Activated gamma-delta T cell treated with anti-CD3 and anti-CD28 coated beads, Interleukin-2, amount 50 U/mL, for 16 hours (primary cell): ENCODE measurements at regions not wholly inside any gene's neighbourhood (a gene's known extent, or its start where the extent isn't known, plus 50 kb on each side); places are given as distances from the start of the nearest gene placed in this dataset.

ENCODE experiments used
- DNase-seq: peaks from one replicate; pipeline ENCODE4 v3.0.0-alpha.2; 2020; ENCODE audit warnings: low read depth

DNA sequence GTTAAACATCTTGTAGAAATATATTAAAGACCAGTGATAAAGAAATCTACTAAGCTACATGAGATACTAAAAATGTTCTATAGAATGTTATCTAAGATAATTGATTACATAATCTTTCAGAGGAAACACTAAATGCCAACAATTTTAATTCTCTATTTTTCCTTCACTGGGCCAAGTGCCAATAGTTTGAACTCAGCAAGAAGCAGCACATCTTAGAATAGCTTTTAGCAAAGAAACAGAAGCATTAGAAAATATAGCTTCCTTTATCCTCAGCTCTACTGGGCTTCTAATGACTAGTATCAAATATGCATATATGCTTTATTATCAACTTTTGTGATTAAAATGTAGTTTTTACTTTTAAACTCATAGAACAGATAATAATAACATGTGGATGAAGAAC lies 461.4 kb upstream of the USP15 start:
- DNase-seq: no peak

DNA sequence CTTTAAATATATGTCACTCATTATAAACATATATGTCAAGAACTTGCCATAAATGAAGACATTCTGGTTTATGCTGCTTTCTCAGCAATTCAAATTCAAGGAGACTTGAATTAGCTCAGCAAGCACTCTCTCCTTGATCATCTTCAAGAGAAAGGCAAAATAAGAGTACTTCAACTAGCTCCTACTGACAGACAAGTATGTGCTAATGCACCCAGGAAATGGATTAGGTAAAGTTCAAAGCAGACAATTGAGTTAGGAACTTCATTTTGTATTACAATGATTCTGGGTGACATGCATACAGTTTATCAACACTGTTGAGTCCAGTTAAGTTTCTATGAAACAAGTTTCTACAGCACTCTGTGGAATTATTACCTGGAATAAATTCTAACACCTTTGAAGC lies 455.9 kb upstream of the USP15 start:
- no peak for DNase-seq

- no peak for DNase-seq
These were observed 451.3 kb upstream of the USP15 start for GRCh38 chr12:61808856-61809255.

DNA sequence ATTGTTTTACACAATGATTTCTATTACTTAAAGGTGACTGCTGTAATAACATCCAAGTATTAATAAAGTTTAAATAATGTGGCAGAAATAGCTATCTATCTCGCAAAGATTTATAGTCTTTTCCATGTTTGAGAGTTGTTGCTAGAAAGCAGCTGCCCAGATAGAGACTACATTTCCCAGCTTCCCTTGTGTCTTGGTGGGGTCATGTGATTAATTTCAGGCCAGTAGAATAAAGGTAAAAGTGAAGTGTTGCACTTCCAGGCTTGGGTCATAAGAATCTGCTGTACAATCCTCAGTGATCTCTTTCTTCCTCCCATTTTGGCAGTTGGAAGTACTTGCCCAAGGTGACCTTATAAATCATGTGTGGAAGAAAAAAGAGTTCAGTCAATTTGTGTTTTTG lies 449.7 kb upstream of the USP15 start:
- DNase-seq: no peak

DNA sequence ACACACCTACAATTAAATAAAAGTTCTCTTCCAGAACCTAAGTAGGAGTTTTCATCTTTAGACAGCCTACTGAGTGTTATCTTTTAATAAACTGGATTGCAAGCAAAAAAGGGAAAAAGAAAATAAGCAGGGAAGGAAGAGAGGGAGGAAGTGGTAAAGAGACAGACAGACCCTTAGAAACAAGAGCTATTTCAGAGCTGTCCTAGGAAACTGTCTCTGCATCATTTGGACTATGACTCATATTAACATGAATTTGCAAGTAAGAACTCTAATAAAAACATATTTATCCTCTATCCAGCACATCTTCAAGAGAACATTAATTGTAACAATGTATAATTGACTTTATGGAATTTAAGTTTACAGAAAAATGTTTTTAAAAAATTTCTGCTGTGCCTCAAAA lies 438.8 kb upstream of the USP15 start:
- DNase-seq: no peak

- no peak for DNase-seq
These were observed 437.1 kb upstream of the USP15 start for GRCh38 chr12:61823102-61823501.

- DNase-seq: no peak
These were observed 413.4 kb upstream of the USP15 start for GRCh38 chr12:61846765-61847164.

DNA sequence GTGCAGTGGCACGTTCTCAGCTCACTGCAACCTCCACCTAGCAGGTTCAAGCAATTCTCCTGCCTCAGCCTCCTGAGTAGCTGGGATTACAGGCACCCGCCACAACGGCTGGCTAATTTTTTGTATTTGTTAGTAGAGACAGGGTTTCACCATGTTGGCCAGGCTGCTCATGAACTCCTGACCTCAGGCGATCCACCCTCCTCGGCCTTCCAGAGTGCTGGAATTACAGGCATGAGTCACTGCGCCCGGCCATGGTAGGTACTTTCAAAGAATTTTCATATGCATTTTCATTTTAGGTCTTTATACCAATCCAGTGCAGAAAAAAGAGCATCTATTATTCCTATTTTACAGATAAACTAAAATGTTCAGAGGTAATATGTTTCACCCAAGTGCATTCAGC lies 411.3 kb upstream of the USP15 start:
- DNase-seq: no peak

- no peak for DNase-seq
These were observed 406.3 kb upstream of the USP15 start for GRCh38 chr12:61853945-61854344.

DNA sequence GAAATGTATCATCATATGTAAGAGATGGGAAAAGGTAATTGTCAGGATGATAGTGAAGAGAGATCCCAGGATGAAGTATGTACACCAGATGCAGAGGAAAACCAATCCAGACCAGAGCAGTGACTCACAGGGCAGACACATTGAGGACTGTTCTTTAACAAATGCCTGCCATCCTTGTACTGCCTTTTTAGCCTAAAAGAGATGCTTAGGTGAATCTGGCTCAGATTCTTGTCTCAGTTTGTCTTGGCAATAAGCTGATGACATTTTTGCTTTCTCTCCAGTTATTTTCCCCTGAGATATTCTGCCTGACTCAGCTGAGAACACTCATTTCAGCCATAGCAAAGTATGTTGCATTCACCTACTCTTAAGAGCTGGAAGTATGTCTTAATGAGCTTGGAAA lies 405.3 kb upstream of the USP15 start:
- DNase-seq: no peak

GRCh38 chr12:61857968-61858367 lies 402.2 kb upstream of the USP15 start:
- no peak for DNase-seq

DNA sequence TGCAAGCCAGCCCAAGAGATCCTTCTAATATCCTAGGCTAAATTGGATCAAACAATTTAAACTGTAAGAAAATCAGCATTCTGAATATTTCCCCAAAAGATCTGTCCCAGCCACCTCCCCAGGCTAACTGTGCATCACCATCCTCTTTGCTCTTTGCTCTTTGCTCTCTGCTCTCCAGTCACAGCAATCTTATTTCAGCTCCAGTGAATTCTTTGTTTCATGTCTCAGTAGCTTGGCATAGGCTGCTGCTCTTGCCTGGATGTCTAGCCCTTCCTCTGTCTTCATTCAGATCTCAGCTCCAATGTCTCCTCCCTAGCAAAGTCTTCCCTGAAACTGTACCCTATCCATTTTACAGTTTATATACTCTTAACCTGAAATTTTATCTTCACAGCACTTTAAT lies 399.8 kb upstream of the USP15 start:
- DNase-seq: no peak

DNA sequence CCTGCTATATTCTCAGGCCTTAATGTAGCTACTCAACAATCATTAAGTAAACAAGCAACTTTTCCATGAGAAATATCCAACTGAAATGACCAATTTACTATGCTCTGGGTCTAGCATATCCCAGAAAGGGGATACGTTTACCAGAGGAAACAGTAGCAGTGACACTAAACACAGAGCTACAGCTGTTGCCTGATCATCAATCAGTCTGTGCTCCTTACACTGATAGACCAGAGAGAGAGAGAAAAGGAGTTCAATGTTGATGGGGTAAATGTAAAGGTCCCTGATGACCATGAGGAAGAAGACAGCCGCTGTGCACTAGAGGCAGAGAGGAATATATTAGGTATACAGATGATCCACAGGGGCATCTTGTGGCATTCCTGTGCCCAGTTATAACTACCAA lies 397.2 kb upstream of the USP15 start:
- no peak for DNase-seq

DNA sequence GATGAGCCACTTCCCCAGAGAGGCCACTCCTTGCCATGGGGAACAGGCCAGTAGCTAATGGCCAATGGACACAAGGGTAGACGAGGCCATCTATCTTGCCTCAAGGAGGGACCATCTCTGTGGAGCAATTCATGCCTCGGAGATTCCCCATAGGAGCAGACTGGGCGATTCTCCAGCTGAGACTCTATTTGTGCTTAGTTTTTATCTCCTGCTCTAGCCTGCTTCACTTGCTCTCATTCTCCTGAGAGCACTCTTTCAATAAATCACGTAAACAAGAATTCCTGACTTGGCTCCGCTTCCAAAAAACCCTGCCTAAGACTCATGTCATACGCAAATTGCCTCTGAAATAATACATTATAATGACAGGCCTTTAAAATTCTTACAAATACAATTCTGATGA lies 396.4 kb upstream of the USP15 start:
- DNase-seq: no peak

DNA sequence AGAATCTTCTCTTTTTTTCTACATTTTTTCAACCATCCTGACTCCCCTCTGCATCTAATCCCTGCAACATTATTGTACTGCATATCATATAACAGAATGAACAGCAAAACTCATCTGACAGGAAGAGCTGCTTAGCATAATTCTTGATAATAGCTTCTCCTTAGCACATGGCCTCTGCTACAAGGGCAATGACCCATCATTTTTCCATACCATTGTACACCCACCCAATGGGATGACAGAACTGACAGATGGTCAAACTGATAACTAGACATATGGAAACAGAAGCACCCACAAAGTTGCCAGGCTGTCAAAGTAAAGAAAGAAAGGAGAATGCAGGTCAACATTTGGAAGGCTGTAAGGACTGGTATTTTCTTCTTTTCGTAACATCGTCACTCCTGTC lies 390.4 kb upstream of the USP15 start:
- no peak for DNase-seq

DNA sequence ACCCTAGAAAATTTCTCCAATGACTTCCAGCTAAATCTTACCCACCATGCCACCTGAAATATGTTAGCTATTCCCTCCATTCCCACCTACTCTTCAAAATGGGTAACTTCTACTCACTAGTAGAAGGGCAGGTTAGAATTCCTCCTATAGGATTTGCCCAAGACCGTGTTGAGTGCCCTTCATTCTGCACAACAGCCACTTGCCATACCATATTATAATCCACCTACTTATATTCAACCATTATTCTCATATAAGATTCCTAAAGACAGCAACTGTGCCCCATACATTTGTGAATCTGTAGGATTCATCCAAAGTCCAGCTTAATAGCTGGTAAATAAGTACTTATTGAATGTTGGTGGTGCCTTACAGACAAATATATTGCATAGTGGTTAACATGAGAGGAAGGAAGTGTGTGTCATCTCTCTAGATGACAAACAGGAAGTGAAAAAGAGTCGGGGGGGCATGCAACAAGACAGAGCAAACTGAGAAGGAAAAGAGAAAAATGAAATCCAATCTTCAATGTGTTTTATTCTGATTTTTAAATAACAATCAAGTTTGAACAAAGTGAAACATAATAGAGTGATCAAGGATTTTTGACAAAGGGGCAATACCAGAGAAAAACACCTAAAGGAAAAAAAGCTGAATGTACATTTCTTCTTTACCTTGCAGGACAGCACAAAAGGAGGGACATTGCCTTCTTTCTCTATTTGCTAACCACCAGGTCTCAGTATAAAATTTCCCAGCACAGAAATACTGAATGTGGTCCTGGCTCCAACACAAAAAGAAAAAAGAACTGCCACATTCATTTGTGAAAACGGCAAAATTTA lies 389.3 kb upstream of the USP15 start:
- no peak for DNase-seq

- DNase-seq: no peak
These were observed 388.8 kb upstream of the USP15 start for GRCh38 chr12:61871485-61871810.

- DNase-seq: no peak
These were observed 381.0 kb upstream of the USP15 start for GRCh38 chr12:61879229-61879628.

GRCh38 chr12:61880186-61880585 lies 380.0 kb upstream of the USP15 start:
- no peak for DNase-seq

DNA sequence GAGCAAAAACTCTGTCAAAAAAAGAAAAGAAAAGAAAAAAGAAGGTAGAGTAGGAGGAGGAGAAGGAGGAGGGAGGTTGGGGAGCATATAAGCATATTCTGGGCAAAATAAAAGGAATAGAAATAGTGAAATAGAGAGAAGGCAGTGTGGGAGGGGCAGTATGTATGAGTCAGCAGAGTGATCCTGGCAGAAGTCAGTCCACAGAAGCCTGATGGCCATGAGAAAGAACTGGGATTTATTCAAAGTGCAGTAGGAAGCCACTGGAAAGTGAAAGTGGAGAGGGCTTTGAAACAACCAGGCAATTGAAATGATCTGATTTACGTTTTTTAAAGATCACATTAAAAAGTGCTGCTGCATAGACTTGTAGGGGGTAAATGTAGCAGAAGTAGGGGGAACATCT lies 368.6 kb upstream of the USP15 start:
- DNase-seq: no peak

DNA sequence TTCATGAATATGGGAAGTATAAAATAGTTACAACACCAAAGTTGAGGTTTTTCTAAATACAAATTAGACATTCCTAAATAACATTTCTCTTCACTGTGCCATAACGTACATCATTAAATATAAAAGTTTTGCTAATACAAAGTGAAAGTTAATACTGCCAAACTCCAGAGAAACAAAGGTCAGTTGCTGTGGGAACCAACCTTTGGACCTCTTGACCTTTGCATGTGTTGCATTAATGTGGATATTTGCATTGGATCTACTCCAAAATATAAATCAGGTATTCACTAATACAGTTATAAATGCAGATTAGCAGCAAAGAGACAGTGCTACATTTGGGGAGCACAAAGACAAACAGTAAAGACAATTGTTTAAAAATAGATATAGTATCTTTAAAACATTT lies 366.0 kb upstream of the USP15 start:
- DNase-seq: no peak

DNA sequence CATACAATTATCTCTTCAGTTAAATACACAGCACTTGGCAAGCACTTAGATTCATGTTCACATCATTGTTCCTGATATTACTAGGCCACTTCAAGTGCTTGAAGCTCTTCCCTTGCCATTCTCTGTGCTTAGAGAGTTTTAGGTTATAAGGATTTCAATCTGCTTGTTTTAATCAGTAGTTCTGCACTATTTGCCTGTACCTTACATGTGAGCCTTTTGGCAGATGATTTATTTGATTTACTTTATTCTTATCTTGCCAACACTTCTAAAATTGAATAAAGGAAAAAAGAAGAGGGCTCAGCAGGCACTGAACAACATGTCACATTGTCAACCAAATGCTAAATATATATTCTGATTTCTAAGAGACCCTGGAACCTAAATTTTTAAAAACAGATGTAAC lies 363.8 kb upstream of the USP15 start:
- no peak for DNase-seq

DNA sequence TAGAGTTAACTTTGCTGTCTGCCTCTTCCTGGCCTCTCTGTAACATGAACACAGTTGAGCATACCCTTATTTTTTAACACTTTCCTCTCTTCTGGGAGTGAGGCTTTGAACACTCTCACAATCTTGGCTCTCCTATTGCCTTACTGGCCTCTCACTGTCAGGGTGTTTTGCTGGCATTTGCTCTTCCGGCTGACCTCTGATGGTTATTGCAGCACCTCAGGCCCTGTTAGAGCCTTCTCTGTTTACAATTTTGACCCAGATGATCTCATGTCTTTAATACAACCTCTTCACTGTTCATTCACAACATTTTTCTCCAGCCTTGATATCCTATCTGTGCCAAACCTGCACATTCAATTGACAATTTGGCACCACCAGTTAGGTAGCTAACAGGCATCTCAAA lies 357.8 kb upstream of the USP15 start:
- DNase-seq: no peak

DNA sequence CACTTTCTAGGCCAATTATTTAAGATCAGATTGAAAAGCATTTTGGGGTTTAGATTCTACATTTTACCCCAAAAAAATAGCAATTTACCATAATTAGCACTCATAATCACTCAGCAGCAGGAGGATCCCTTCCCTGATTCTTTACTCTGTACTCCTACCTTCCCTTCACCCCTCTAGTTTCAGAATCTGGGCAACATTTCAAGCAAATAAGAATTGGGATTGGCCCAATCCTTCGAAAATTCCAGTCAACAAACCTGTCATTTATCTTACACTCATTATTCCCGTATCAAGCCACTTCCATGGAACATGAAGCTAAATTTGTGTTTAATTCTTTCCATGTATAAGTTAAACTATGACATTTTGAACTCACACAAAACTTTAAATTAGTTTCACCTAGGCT lies 349.1 kb upstream of the USP15 start:
- no peak for DNase-seq

- no peak for DNase-seq
These were observed 344.8 kb upstream of the USP15 start for GRCh38 chr12:61915420-61915819.
